PC-3 (cell line): ENCODE measurements at regions not wholly inside any gene's neighbourhood (a gene's known extent, or its start where the extent isn't known, plus 50 kb on each side); places are given as distances from the start of the nearest gene placed in this dataset.

Experiments used
- ATAC-seq: fragments of 200-7000 bp; cut with Tn5 transposase; 2 replicates; pipeline ENCODE4 v1.9.1; 2020; ENCODE audit warnings: mild to moderate bottlenecking, moderate library complexity
- BruUV-seq: library from RNA; stranded (reverse); fragments of 400-500 nt; replicated peaks from 2 replicates; lab custom pipeline; 2021; lab: Mats Ljungman, UMichigan
- CTCF ChIA-PET: fragments of 300-600 bp; sonication (Branson Sonifier 250); formaldehyde crosslinking; loops from one replicate; lab custom pipeline; 2022; ENCODE audit warnings: antibody characterized with exemption; lab: Charles Lee
- POLR2A ChIA-PET: fragments of 300-600 bp; sonication (Branson Sonifier 250); formaldehyde crosslinking; loops from one replicate; lab custom pipeline; 2022; ENCODE audit warnings: antibody characterized with exemption; ENCODE audit not compliant: unreplicated experiment; lab: Charles Lee
- DNase-seq: peaks from one replicate; pipeline ENCODE4 v3.0.0-alpha.2; 2015
- H2AFZ ChIP-seq: fragments of 300-600 bp; sonication (generic); 2 replicates; pipeline ENCODE4 v1.6.0; 2016; ENCODE audit warnings: antibody characterized with exemption, low read length
- H3F3A ChIP-seq: fragments of 300-600 bp; sonication (generic); one replicate; pipeline ENCODE4 v1.6.0; 2017; ENCODE audit warnings: antibody characterized with exemption, low read length, control low read depth, mild to moderate bottlenecking; ENCODE audit not compliant: unreplicated experiment
- H3K27ac ChIP-seq: fragments of 300-600 bp; sonication (generic); 2 replicates; pipeline ENCODE4 v1.5.1; 2016; ENCODE audit warnings: mild to moderate bottlenecking, low read length
- H3K27me3 ChIP-seq: fragments of 300-600 bp; sonication (generic); 2 replicates; pipeline ENCODE4 v1.6.1; 2016; ENCODE audit warnings: low read length, mixed read lengths
- H3K36me3 ChIP-seq: fragments of 300-600 bp; sonication (generic); 2 replicates; pipeline ENCODE4 v1.6.1; 2016; ENCODE audit warnings: low read depth, mixed run types, low read length, mixed read lengths
- H3K4me1 ChIP-seq: fragments of 300-600 bp; sonication (generic); 2 replicates; pipeline ENCODE4 v1.5.1; 2016; ENCODE audit warnings: low read length; ENCODE audit not compliant: insufficient read depth
- H3K4me2 ChIP-seq: fragments of 300-600 bp; sonication (generic); 2 replicates; pipeline ENCODE4 v1.6.0; 2016; ENCODE audit warnings: low read length
- H3K4me3 ChIP-seq: fragments of 300-600 bp; sonication (generic); 2 replicates; pipeline ENCODE4 v1.5.1; 2016; ENCODE audit warnings: mild to moderate bottlenecking, low read length, mixed read lengths
- H3K79me2 ChIP-seq: fragments of 300-600 bp; sonication (generic); 2 replicates; pipeline ENCODE4 v1.6.1; 2017; ENCODE audit warnings: low read length, mixed read lengths
- H3K9ac ChIP-seq: fragments of 300-600 bp; sonication (generic); 2 replicates; pipeline ENCODE4 v1.6.0; 2016; ENCODE audit warnings: mild to moderate bottlenecking, low read length
- H3K9me2 ChIP-seq: fragments of 300-600 bp; sonication (generic); replicated peaks from 2 replicates; pipeline ENCODE4 v1.6.1; 2016; ENCODE audit warnings: mixed run types, low read length, mixed read lengths
- H3K9me3 ChIP-seq: fragments of 300-600 bp; sonication (generic); 2 replicates; pipeline ENCODE4 v1.6.1; 2016; ENCODE audit warnings: low read length, mixed read lengths
- H4K20me1 ChIP-seq: fragments of 300-600 bp; sonication (generic); 2 replicates; pipeline ENCODE4 v1.6.1; 2016; ENCODE audit warnings: low read length, mixed read lengths
- CTCF ChIP-seq: fragments of 300-600 bp; sonication (generic); conservative IDR thresholded peaks from 2 replicates; pipeline ENCODE4 v1.5.1; 2017; ENCODE audit warnings: antibody characterized with exemption, low read depth, mild to moderate bottlenecking, low read length
- EZH2 ChIP-seq: fragments of 300-600 bp; sonication (generic); IDR thresholded peaks from one replicate; pipeline ENCODE4 v1.6.1; 2017; ENCODE audit warnings: antibody characterized with exemption, mild to moderate bottlenecking, low read length; ENCODE audit not compliant: unreplicated experiment
- EZH2phosphoT487 ChIP-seq: fragments of 300-600 bp; sonication (generic); IDR thresholded peaks from 2 replicates; pipeline ENCODE4 v1.6.1; 2018; ENCODE audit warnings: mild to moderate bottlenecking, antibody characterized with exemption, low read length, borderline replicate concordance
- intact Hi-C: fragments of 100-400 bp; cut with micrococcal nuclease; formaldehyde crosslinking; loops from 2 replicates; pipeline ENCODE4 v1.9.0; 2023

DNA sequence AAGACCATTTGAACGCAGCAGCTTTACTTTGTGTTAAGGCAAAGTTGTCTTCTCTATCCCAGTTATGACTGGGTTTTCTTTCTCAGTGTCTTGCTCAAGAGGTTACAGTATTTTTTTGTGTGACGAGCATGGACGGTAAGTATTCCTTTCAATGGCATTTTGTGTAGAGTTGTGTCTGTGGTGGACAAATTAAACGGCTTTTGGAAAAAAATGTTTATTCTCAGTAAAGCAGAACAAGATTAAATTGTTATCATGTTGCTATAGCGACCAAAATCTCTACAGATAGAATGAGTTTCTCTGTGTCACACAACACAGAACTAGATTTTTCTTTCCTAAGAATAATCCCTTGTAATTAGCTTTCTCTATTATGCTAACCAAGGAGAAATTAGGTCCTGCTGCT lies 417.1 kb downstream of the AEBP2 start:
- Histone ChIP-seq H3K27ac (no peak overlapping the region), H3K9me3 (no peaks in the 10 kb centered on the region), H3K4me2 (no peak overlapping the region), H3K4me3 (no peak overlapping the region), H3K79me2 (no peaks in the 10 kb centered on the region), H4K20me1 (no peaks in the 10 kb centered on the region), H2AFZ (no peak overlapping the region), H3K36me3 (no peaks in the 10 kb centered on the region), H3F3A (no peaks in the 10 kb centered on the region), H3K9ac (no peak overlapping the region), H3K4me1 (no peaks in the 10 kb centered on the region), H3K9me2 (no peaks in the 10 kb centered on the region), H3K27me3 (peaks cover 15% of the 10 kb centered on the region; the same call in 1 of the 2 replicates)
- ATAC-seq (no peak), DNase-seq (no peak)
- TF ChIP-seq EZH2 (no peak), EZH2phosphoT487 (no peak), CTCF (no peak)
- BruUV-seq = no TSS peak
- intact Hi-C loops = no loop called here
- POLR2A ChIA-PET = no interaction called here
- CTCF ChIA-PET = no interaction called here

- no peak overlapping the region for H3K4me3 ChIP-seq
- H3K27me3 ChIP-seq = peaks cover 15% of the 10 kb centered on the region; the same call in 1 of the 2 replicates
- no peaks in the 10 kb centered on the region for H3K79me2 ChIP-seq
- POLR2A ChIA-PET = no interaction called here
- intact Hi-C loops = no loop called here
- H3K9ac ChIP-seq = no peak overlapping the region
- CTCF ChIA-PET = no interaction called here
- H3K36me3 ChIP-seq = no peaks in the 10 kb centered on the region
- no peaks in the 10 kb centered on the region for H3F3A ChIP-seq
- H3K27ac ChIP-seq = no peak overlapping the region
- ATAC-seq = no peak
- H3K9me3 ChIP-seq = no peaks in the 10 kb centered on the region
- BruUV-seq = no TSS peak
- H3K9me2 ChIP-seq = no peaks in the 10 kb centered on the region
- TF ChIP-seq EZH2 = no peak
- no peak for TF ChIP-seq CTCF
- TF ChIP-seq EZH2phosphoT487 = no peak
- H4K20me1 ChIP-seq = no peaks in the 10 kb centered on the region
- no peak for DNase-seq
- H3K4me1 ChIP-seq = no peaks in the 10 kb centered on the region
- no peak overlapping the region for H3K4me2 ChIP-seq
- H2AFZ ChIP-seq = no peak overlapping the region
Measured at GRCh38 chr12:19857204-19857603, 417.9 kb downstream of the AEBP2 start.

GRCh38 chr12:19867151-19867550 lies 427.9 kb downstream of the AEBP2 start:
- H3K79me2 ChIP-seq = no peaks in the 10 kb centered on the region
- ATAC-seq (no peak), DNase-seq (no peak)
- no TSS peak for BruUV-seq
- H3F3A ChIP-seq = no peaks in the 10 kb centered on the region
- H3K27me3 ChIP-seq = peaks cover 34% of the 10 kb centered on the region
- H3K9me3 ChIP-seq = no peaks in the 10 kb centered on the region
- H3K4me1 ChIP-seq = no peaks in the 10 kb centered on the region
- no peaks in the 10 kb centered on the region for H3K9me2 ChIP-seq
- H2AFZ ChIP-seq = no peak overlapping the region
- no peaks in the 10 kb centered on the region for H3K36me3 ChIP-seq
- no peaks in the 10 kb centered on the region for H4K20me1 ChIP-seq
- TF ChIP-seq EZH2 (no peak), CTCF (no peak), EZH2phosphoT487 (no peak)
- ChIA-PET CTCF (no interaction called here), POLR2A (no interaction called here)
- no peak overlapping the region for H3K4me3 ChIP-seq
- intact Hi-C loops = no loop called here
- no peak overlapping the region for H3K4me2 ChIP-seq
- no peak overlapping the region for H3K27ac ChIP-seq
- no peak overlapping the region for H3K9ac ChIP-seq
